ENCODE measurements at regions not wholly inside any gene's neighbourhood (a gene's known extent, or its start where the extent isn't known, plus 50 kb on each side); places are given as distances from the start of the nearest gene placed in this dataset.

DNA sequence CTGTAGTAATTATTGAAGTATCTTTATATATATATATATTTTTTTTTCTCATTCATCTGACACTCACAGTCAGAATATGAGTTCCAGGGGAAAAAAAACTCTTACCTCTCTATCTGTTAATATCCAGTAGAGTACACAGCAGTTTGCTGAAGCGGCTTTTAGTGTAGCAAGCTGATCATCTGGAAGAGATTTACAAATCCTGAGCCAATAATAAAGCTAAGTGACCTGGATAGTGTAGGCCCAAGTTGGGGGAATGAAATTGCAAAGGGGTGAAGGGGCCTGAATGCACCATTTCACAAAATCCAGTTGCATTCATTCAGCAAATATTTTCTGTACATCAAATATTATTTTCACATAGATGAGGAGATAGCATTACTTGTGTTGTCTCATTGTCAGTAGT lies 234.6 kb upstream of the FLRT2 start:
- TF ChIP-seq, protein P1, sequence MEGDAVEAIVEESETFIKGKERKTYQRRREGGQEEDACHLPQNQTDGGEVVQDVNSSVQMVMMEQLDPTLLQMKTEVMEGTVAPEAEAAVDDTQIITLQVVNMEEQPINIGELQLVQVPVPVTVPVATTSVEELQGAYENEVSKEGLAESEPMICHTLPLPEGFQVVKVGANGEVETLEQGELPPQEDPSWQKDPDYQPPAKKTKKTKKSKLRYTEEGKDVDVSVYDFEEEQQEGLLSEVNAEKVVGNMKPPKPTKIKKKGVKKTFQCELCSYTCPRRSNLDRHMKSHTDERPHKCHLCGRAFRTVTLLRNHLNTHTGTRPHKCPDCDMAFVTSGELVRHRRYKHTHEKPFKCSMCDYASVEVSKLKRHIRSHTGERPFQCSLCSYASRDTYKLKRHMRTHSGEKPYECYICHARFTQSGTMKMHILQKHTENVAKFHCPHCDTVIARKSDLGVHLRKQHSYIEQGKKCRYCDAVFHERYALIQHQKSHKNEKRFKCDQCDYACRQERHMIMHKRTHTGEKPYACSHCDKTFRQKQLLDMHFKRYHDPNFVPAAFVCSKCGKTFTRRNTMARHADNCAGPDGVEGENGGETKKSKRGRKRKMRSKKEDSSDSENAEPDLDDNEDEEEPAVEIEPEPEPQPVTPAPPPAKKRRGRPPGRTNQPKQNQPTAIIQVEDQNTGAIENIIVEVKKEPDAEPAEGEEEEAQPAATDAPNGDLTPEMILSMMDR (IDR thresholded peaks at IDR 0.05; ENCODE audit: low read length, missing control alignments), result no peak
- no peak overlapping the region for H3K4me3 ChIP-seq (replicated peaks; ENCODE audit: low read depth, low read length)
- DNase-seq (ENCODE audit: low read depth), result no peak

DNA sequence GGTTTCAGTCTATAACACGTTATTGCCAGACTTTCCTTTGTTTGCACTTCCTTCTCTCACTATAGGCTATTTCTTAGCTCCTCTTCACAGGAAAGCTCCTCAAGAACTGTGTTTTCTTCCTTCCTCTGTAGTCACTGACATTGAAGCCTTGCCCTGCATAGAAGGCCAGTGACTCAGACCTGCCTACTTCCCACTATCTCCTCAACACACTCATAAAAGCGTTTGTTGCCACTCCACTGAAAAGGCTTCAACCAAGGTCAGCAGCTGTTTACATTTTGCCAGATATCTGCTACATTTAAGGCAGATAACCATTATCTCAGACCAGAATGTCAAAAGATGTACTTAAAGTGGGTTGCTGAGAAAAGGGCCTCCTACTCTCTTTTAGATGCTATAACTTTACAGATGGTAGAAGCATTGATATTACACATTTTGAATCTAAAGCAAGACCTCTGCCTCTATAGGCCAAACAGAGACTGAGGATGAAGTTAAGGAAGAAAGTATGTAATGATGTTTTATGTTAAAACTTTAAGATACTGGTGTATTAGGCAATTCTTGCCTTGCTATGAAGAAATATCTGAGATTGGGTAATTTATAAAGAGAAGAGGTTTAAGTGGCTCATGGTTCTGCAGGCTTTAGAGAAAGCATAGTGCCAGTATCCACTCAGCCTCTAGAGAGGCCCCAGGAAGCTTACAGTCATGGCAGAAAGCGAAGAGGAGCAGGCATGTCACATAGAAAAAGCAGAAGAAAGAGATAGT lies 233.3 kb upstream of the FLRT2 start:
- H3K4me3 ChIP-seq (replicated peaks; ENCODE audit: low read depth, low read length), result no peak overlapping the region
- TF ChIP-seq, protein P1 (IDR thresholded peaks at IDR 0.05; ENCODE audit: low read length, missing control alignments), result no peak
- DNase-seq (ENCODE audit: low read depth), result peak; percentile 71

GRCh38 chr14:85300107-85300506 lies 229.8 kb upstream of the FLRT2 start:
- TF ChIP-seq, protein P1 (IDR thresholded peaks at IDR 0.05; ENCODE audit: low read length, missing control alignments), result no peak
- DNase-seq (ENCODE audit: low read depth), result no peak

GRCh38 chr14:85301506-85301905 lies 228.4 kb upstream of the FLRT2 start:
- DNase-seq (ENCODE audit: low read depth), result no peak
- no peak overlapping the region for H3K4me3 ChIP-seq (replicated peaks; ENCODE audit: low read depth, low read length)
- TF ChIP-seq, protein P1 (IDR thresholded peaks at IDR 0.05; ENCODE audit: low read length, missing control alignments), result no peak

More at GRCh38 chr14:85300107-85300506, 229.8 kb upstream of the FLRT2 start:
- no peak overlapping the region for H3K4me3 ChIP-seq (replicated peaks; ENCODE audit: low read depth, low read length)

- H3K4me3 ChIP-seq (replicated peaks; ENCODE audit: low read depth, low read length), result no peak overlapping the region
- DNase-seq (ENCODE audit: low read depth), result no peak
- TF ChIP-seq, protein P1 (IDR thresholded peaks at IDR 0.05; ENCODE audit: low read length, missing control alignments), result no peak
These were observed 223.9 kb upstream of the FLRT2 start for GRCh38 chr14:85306024-85306423.

DNA sequence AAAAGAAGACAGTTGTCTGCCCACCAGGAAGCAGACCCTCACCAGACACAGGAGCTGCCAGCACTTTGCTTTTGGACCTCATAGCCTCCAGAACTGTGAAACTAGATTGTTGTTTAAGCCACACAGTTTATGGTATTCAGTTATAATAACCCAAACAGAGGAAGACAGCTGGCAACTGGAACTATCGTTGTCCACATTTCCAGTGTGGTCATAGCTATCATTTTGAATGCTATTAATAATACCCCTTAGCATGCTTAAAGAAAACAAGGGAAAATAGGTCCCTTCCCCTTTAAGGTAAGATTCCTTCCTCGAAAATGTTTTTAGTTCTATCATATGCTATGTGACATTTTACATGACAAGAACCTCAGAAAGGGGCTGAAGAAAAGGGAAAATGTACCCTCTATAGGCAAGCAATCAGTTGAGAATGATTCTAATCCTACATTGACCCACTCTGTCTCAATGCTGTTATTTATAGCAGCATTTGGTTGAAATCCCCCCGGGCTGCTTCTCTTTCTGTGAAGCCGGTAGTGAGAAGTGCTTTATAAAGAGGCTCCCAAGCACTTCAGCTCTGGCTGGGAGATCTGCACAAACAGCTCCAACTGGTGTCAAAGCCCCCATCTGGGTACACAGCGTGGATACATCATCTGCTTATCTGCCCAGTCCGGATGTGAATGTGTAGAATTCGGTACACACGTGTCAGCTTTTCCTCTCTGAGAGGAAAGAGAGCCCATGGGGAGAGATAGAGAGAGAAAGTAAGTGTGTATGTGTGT lies 221.2 kb upstream of the FLRT2 start:
- no peak overlapping the region for H3K4me3 ChIP-seq (replicated peaks; ENCODE audit: low read depth, low read length)
- TF ChIP-seq, protein P1 (IDR thresholded peaks at IDR 0.05; ENCODE audit: low read length, missing control alignments), result no peak
- DNase-seq (ENCODE audit: low read depth), result peak; percentile 61

Data from fibroblast of pulmonary artery (primary cell).